ENCODE measurements at regions not wholly inside any gene's neighbourhood (a gene's known extent, or its start where the extent isn't known, plus 50 kb on each side); places are given as distances from the start of the nearest gene placed in this dataset.
"Not testable (repeated sequence)": the region's sequence is repeated elsewhere in the genome, so short reads cannot be mapped to it uniquely, and the experiment has no call there.

- no peak for DNase-seq (ENCODE audit: low read depth)
Measured at GRCh38 chrY:7656596-7656995, 745.0 kb upstream of the AMELY start.

- DNase-seq (ENCODE audit: low read depth) = no peak
Measured at GRCh38 chrY:7654985-7655384, 743.4 kb upstream of the AMELY start.

GRCh38 chrY:7649866-7650265 lies 738.3 kb upstream of the AMELY start:
- not testable (repeated sequence) for DNase-seq (ENCODE audit: low read depth)
